Left lung (tissue), 4 donors: ENCODE measurements at regions not wholly inside any gene's neighbourhood (a gene's known extent, or its start where the extent isn't known, plus 50 kb on each side); places are given as distances from the start of the nearest gene placed in this dataset.

Experiments used
- ATAC-seq: fragments of 200-7000 bp; cut with Tn5 transposase; one replicate; pipeline ENCODE4 v1.9.1; 2020; ENCODE audit warnings: moderate library complexity
- DNase-seq, 4 donors: peaks; one replicate each; pipeline ENCODE4 v3.0.0-alpha.2; 2013 to 2020
- H3K27ac ChIP-seq, 2 donors: fragments of 200-600 bp; sonication (generic) in 1 of 2; one replicate each; pipeline versions ENCODE4 v1.5.0 to v1.8.0; 2020 to 2021
- H3K27me3 ChIP-seq, 2 donors: fragments of 200-600 bp; sonication (generic) in 1 of 2; one replicate each; pipeline versions ENCODE4 v1.5.0 to v1.8.0; 2020 to 2021
- H3K36me3 ChIP-seq, 2 donors: fragments of 200-600 bp; sonication (generic) in 1 of 2; one replicate each; pipeline versions ENCODE4 v1.5.0 to v1.8.0; 2020 to 2021
- H3K4me1 ChIP-seq, 2 donors: fragments of 200-600 bp; one replicate each; pipeline ENCODE4 v1.8.0; 2021
- H3K4me3 ChIP-seq, 2 donors: fragments of 200-600 bp; sonication (generic) in 1 of 2; one replicate each; pipeline versions ENCODE4 v1.5.0 to v1.8.0; 2020 to 2021; ENCODE audit warnings: mild to moderate bottlenecking in 1 of 2
- H3K9me3 ChIP-seq, 2 donors: fragments of 200-600 bp; sonication (generic) in 1 of 2; one replicate each; pipeline versions ENCODE4 v1.5.0 to v1.8.0; 2020 to 2021
- intact Hi-C, 2 donors: fragments of 100-400 bp; cut with DNase I; formaldehyde crosslinking; loops; one replicate each; pipeline versions ENCODE4 v1.11.2 to v1.14.2; 2022
- TF ChIP-seq, protein P1 (sequence below), 2 donors: fragments of 200-600 bp; sonication (generic) in 1 of 2; IDR thresholded peaks; one replicate each; pipeline versions ENCODE4 v1.5.0 to v1.8.0; 2021; ENCODE audit warnings: antibody characterized with exemption in 2 of 2
- donor health status: DM: no; HTN: yes; CAD: no.
- donor health status: DM: no; HTN: no; CAD: no.

GRCh38 chr4:4913628-4914027, 54.2 kb downstream of the MSX1 start:
- Histone ChIP-seq H3K27me3 (peaks cover 0 to 11% of the 10 kb centered on the region in 2 donors), H3K36me3 (no peaks in the 10 kb centered on the region), H3K4me3 (no peak overlapping the region), H3K4me1 (no peaks in the 10 kb centered on the region), H3K27ac (no peak overlapping the region), H3K9me3 (peaks cover 0 to 1% of the 10 kb centered on the region in 2 donors)
- TF ChIP-seq, protein P1, sequence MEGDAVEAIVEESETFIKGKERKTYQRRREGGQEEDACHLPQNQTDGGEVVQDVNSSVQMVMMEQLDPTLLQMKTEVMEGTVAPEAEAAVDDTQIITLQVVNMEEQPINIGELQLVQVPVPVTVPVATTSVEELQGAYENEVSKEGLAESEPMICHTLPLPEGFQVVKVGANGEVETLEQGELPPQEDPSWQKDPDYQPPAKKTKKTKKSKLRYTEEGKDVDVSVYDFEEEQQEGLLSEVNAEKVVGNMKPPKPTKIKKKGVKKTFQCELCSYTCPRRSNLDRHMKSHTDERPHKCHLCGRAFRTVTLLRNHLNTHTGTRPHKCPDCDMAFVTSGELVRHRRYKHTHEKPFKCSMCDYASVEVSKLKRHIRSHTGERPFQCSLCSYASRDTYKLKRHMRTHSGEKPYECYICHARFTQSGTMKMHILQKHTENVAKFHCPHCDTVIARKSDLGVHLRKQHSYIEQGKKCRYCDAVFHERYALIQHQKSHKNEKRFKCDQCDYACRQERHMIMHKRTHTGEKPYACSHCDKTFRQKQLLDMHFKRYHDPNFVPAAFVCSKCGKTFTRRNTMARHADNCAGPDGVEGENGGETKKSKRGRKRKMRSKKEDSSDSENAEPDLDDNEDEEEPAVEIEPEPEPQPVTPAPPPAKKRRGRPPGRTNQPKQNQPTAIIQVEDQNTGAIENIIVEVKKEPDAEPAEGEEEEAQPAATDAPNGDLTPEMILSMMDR (IDR thresholded peaks at IDR 0.05), result no peak
- intact Hi-C loops, result no loop called here
- DNase-seq (no peak), ATAC-seq (no peak)

DNA sequence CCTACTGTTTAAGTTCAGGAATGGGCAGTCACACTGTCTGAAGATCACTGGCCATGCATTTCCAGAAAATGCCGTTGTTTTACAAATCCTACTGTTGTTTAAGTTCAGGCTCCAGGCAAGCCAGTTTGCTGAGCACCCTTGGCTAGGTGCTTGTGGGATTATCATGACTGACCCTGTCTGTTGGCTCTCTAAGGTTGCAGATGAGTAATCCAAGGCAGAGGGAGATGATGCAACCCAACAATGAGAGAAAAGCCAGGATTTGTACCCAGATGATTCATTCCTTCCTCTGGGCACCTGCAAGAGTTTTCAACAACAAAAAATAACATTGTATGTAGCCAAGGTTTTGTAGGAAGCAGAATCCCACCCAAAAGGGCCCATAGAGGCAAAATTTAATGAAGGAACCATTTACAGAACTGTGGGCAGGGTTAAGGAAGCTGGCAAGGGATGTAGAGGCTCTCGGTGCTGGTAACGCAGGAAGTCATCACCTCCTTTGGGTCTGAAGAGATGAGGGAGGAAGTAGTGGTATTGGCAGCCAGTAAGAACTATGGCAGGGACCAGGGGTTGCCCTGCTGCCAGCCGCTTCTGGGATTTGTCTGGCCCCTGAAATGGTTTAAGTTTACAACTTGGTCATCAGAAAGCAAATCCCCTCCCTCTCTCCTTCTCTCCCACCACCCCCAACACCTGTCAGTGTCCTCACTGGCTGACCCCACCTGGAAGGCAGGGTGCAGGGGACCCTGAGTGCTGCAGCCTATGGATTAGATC, 54.8 kb downstream of the MSX1 start:
- peaks cover 0 to 11% of the 10 kb centered on the region in 2 donors for H3K27me3 ChIP-seq
- H3K36me3 ChIP-seq, result no peaks in the 10 kb centered on the region
- H3K9me3 ChIP-seq, result peaks cover 0 to 1% of the 10 kb centered on the region in 2 donors
- ATAC-seq, result no peak
- no peak overlapping the region for H3K4me3 ChIP-seq
- no peak overlapping the region for H3K27ac ChIP-seq
- intact Hi-C loops, result no loop called here
- TF ChIP-seq, protein P1 (IDR thresholded peaks at IDR 0.05), result no peak
- no peak for DNase-seq
- no peaks in the 10 kb centered on the region for H3K4me1 ChIP-seq

DNA sequence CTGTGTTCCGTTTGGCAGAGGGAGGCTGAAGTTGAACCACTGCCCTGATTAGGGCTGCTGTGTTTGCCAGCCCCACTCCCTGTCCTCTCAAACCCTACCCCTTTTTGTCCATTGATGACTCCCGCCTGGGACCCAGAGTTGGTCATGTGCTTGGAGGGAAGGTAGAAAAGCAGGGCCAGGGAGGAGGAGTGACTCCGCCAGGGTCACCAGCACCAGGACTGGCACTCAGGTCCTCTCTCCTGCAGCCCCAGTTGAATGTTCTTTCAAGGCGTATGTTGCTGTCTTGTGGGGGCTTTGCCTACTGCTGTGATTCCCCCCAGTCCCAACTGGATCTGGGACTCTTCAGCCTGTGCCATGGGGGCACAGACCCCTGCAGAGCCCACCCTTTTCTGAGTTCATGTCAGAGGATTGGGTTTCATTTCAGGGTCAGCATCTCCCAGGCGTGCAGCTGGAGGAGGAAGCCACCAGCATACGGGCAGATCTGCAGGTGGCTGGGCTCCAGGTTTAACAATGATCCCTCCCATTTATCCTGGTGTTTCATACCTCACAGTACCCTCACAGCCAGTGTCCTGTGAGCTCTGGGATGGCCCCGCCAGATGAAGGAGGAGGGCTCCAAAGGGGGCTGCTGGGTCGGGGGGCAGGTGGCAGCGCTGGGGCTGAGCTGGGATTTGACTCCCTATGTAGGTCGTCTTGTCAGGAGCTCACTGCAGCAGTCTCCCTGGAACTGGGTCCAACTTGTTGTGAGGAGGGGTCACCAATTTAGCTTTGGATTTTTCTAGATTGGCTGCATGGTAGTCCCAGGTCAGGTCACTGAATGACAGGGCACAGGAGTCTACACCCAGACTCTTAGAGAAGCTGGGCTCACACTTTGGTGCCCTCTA, 55.7 kb downstream of the MSX1 start:
- peaks cover 0 to 11% of the 10 kb centered on the region in 2 donors for H3K27me3 ChIP-seq
- no peak overlapping the region for H3K4me3 ChIP-seq
- no peaks in the 10 kb centered on the region for H3K36me3 ChIP-seq
- DNase-seq (no peak), ATAC-seq (no peak)
- H3K4me1 ChIP-seq, result no peaks in the 10 kb centered on the region
- intact Hi-C loops, result no loop called here
- H3K9me3 ChIP-seq, result peaks cover 0 to 1% of the 10 kb centered on the region in 2 donors
- no peak overlapping the region for H3K27ac ChIP-seq
- TF ChIP-seq, protein P1 (IDR thresholded peaks at IDR 0.05), result no peak

DNA sequence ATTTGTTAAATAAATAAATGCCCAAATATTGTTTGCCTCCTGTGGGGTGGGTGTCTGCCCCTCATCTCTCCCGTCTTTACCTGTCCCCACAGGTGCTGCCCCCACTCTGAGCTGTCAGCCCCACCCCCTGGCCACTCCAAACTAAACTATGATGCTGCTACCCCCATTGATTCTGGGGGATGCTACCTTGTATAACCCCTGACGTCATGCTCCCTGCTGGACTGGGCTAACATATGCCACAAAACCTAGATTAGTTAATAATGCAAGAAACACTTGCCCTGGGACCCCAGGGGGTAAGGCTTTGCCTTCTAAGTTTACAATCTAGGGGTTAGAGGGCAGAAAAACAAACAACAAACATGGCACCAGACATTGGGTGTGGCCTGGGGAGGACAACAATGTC, 58.6 kb downstream of the MSX1 start:
- TF ChIP-seq, protein P1 (IDR thresholded peaks at IDR 0.05), result no peak
- intact Hi-C loops, result no loop called here
- Histone ChIP-seq H3K4me1 (no peaks in the 10 kb centered on the region), H3K9me3 (no peaks in the 10 kb centered on the region), H3K27ac (no peak overlapping the region), H3K27me3 (peaks cover 0 to 13% of the 10 kb centered on the region in 2 donors), H3K36me3 (no peaks in the 10 kb centered on the region), H3K4me3 (no peak overlapping the region)
- ATAC-seq (no peak), DNase-seq (no peak)

- DNase-seq (no peak), ATAC-seq (peak; percentile 14)
- peaks cover 0 to 13% of the 10 kb centered on the region in 2 donors for H3K27me3 ChIP-seq
- no peak overlapping the region for H3K27ac ChIP-seq
- no peaks in the 10 kb centered on the region for H3K4me1 ChIP-seq
- TF ChIP-seq, protein P1 (IDR thresholded peaks at IDR 0.05), result no peak
- intact Hi-C loops, result no loop called here
- no peak overlapping the region for H3K4me3 ChIP-seq
- H3K36me3 ChIP-seq, result no peaks in the 10 kb centered on the region
- H3K9me3 ChIP-seq, result no peaks in the 10 kb centered on the region
Measured at GRCh38 chr4:4919927-4920326, 60.5 kb downstream of the MSX1 start.
